K562 (cell line): ENCODE measurements at regions not wholly inside any gene's neighbourhood (a gene's known extent, or its start where the extent isn't known, plus 50 kb on each side); places are given as distances from the start of the nearest gene placed in this dataset.
A peak's percentile ranks its signal among the peaks of the same experiment; 100 is the strongest.

Source experiments
- ATAC-seq: fragments of 200-7000 bp; cut with Tn5 transposase; 3 replicates; pipeline ENCODE4 v1.9.1; 2020; ENCODE audit warnings: moderate library complexity
- BruUV-seq: library from RNA; stranded (reverse); fragments of 400-500 nt; replicated peaks from 2 replicates; lab custom pipeline; 2021; lab: Mats Ljungman, UMichigan
- CTCF ChIA-PET: fragments of 300-600 bp; formaldehyde crosslinking; extraction: SDS; loops from one replicate; lab custom pipeline; 2021; ENCODE audit warnings: low intra/inter-chr PET ratio; lab: Yijun Ruan, JAX
- POLR2A ChIA-PET: fragments of 300-600, 350-650 bp; sonication (Branson Sonifier 250); formaldehyde crosslinking; extraction: SDS; loops from one replicate; lab custom pipeline; 2021; ENCODE audit warnings: antibody characterized with exemption, inconsistent platforms; lab: Yijun Ruan, JAX
- DNase-seq, 4 experiments: peaks; one replicate each; pipeline versions ENCODE4 v3.0.0 to v3.0.0-alpha.2; 2011 to 2018; ENCODE audit warnings: low spot score in 3 of 4, mixed read lengths in 3 of 4; ENCODE audit errors: extremely low read depth in 1 of 4
- FAIRE-seq: peaks from 2 replicates; lab custom pipeline; 2011; peaks lifted over from hg19 to GRCh38; lab: Jason Lieb, UNC
- H2AFZ ChIP-seq: 2 replicates; pipeline ENCODE4 v1.6.0; 2011; ENCODE audit warnings: low read depth, low read length, control low read depth, inconsistent platforms
- H3K27ac ChIP-seq: fragments of 200-600 bp; 3 replicates; pipeline ENCODE4 v1.8.0; 2011; ENCODE audit warnings: low read depth, mild to moderate bottlenecking, control low read depth, inconsistent platforms, low read length, moderate library complexity, mixed read lengths; ENCODE audit errors: extremely low read depth
- H3K27me3 ChIP-seq, 2 experiments: fragments of 300-600 bp in 1 of 2; 2 replicates in 1 of 2; 3 replicates in 1 of 2; pipeline versions ENCODE4 v1.6.0 to v1.8.0; 2011; ENCODE audit warnings: inconsistent platforms in 2 of 2, low read length in 2 of 2, mild to moderate bottlenecking in 1 of 2, mixed read lengths in 1 of 2, moderate library complexity in 1 of 2; ENCODE audit not compliant: control insufficient read depth in 2 of 2, insufficient read depth in 2 of 2
- H3K36me3 ChIP-seq: fragments of 300-600 bp; 3 replicates; pipeline ENCODE4 v1.8.0; 2011; ENCODE audit warnings: mild to moderate bottlenecking, low read length, inconsistent platforms; ENCODE audit not compliant: control insufficient read depth, insufficient read depth
- H3K4me1 ChIP-seq, 2 experiments: fragments of 200-600 bp in 1 of 2; replicated peaks in 1 of 2; 2 replicates in 1 of 2; 3 replicates in 1 of 2; pipeline versions ENCODE4 v1.5.1 to v1.8.0; 2011; ENCODE audit warnings: inconsistent platforms in 2 of 2, low read length in 2 of 2, mild to moderate bottlenecking in 1 of 2, mixed read lengths in 1 of 2, moderate library complexity in 1 of 2; ENCODE audit not compliant: control insufficient read depth in 2 of 2, insufficient read depth in 2 of 2
- H3K4me2 ChIP-seq: 2 replicates; pipeline ENCODE4 v1.6.1; 2011; ENCODE audit warnings: low read length, control low read depth, inconsistent platforms, mixed read lengths; ENCODE audit not compliant: insufficient read depth
- H3K4me3 ChIP-seq: fragments of 200-600 bp; sonication (generic), shearing (Covaris generic); 2 replicates; pipeline ENCODE4 v1.5.1; 2016; ENCODE audit warnings: control low read depth, inconsistent platforms
- H3K79me2 ChIP-seq: fragments of 200-600 bp; 3 replicates; pipeline ENCODE4 v1.8.0; 2011; ENCODE audit warnings: low read length, inconsistent platforms; ENCODE audit not compliant: control insufficient read depth, insufficient read depth
- H3K9ac ChIP-seq, 2 experiments: 2 replicates each; pipeline versions ENCODE4 v1.6.0 to v1.6.1; 2011; ENCODE audit warnings: low read depth in 2 of 2, low read length in 2 of 2, control low read depth in 1 of 2, inconsistent platforms in 1 of 2, mild to moderate bottlenecking in 1 of 2, mixed read lengths in 1 of 2; ENCODE audit not compliant: insufficient read depth in 1 of 2
- H3K9me1 ChIP-seq: one replicate; pipeline ENCODE4 v1.6.0; 2011; ENCODE audit warnings: inconsistent platforms, mild to moderate bottlenecking, low read length, moderate library complexity; ENCODE audit not compliant: control insufficient read depth, insufficient read depth
- H3K9me3 ChIP-seq: replicated peaks from 2 replicates; pipeline ENCODE4 v1.5.1; 2011; ENCODE audit warnings: low read depth, low read length, inconsistent platforms; ENCODE audit not compliant: control insufficient read depth, insufficient read depth
- H4K20me1 ChIP-seq: replicated peaks from 2 replicates; pipeline ENCODE4 v1.6.1; 2011; ENCODE audit warnings: low read length, inconsistent platforms, mixed read lengths; ENCODE audit not compliant: control insufficient read depth, insufficient read depth
- CEBPB ChIP-seq: fragments of 450-650 bp; IDR thresholded peaks from 2 replicates; pipeline ENCODE4 v1.6.1; 2016; ENCODE audit warnings: missing genetic modification characterization, missing compliant biosample characterization
- ETV1 ChIP-seq: fragments of 450-650 bp; conservative IDR thresholded peaks from 2 replicates; pipeline ENCODE4 v1.6.1; 2016; ENCODE audit warnings: missing genetic modification characterization, control low read depth, low read depth, missing compliant biosample characterization
- WGBS: fragments of 100-300 bp; shearing (Covaris generic); methylation state at CpG from one replicate; pipeline ENCODE4 v1.1.6; 2016; ENCODE audit warnings: low coverage, mixed read lengths; ENCODE audit not compliant: insufficient coverage; ENCODE audit errors: missing lambda C conversion rate; 5-methylcytosine and 5-hydroxymethylcytosine counted together
- in situ Hi-C: fragments of 300-500 bp; cut with MboI; formaldehyde crosslinking; loops from 4 replicates; pipeline ENCODE4 v1.15.0; 2018; ENCODE audit warnings: inconsistent platforms, mixed read lengths
- intact Hi-C: fragments of 100-400 bp; cut with micrococcal nuclease; formaldehyde crosslinking; loops from 2 replicates; pipeline ENCODE4 v1.14.2; 2022
- TF ChIP-seq, protein P1 (sequence below): fragments of 450-650 bp; IDR thresholded peaks from 2 replicates; pipeline ENCODE4 v1.6.1; 2014; ENCODE audit warnings: low read depth, mild to moderate bottlenecking, moderate library complexity, borderline replicate concordance
- TF ChIP-seq, protein P2 (sequence below), 2 experiments: fragments of 450-650 bp in 1 of 2; sonication (generic) in 1 of 2; formaldehyde crosslinking in 1 of 2; IDR thresholded peaks in 1 of 2; conservative IDR thresholded peaks in 1 of 2; 2 replicates each; pipeline versions ENCODE4 v1.6.1 to v1.8.1; 2016 to 2023; ENCODE audit warnings: mild to moderate bottlenecking in 2 of 2, moderate library complexity in 2 of 2, inconsistent platforms in 1 of 2, missing genetic modification reagents in 1 of 2

DNA sequence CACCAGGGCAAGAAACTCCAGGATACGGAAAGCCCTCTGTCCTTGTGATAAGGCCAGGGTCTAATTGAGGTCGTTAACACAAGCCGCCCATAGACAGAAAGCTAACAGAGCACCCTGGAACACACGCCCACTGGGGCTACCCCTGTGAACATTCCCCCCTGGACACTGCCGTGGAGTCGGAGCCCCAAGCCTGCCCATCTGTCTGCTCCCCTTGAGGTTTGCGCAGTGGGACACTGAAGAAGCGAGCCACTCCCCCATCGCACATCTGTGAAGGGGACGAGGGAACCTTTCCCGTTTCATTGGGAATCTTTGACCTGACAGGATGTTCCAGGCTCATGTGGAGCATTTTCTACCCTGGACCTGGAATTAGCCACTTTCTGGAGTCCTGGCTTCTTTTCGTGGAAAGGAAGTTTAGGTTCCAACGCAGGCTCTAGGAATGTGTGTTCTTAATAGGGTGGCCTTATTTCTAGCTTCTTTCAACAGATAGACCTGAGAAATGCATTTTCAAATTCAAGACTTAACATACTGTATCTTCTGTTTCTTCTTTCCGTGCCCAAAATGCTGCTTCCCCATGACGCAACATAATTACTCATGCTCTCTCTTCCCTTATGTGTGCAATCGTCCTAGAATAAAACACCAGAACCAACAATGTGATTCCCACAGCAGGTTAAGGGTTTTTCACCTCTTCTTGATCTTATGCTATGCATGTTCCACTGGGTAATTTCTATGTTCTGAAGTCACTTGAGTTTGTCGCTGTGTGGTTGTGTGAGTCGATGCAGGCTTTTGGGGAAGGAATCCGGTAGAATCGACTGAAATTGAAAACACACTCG is 161.1 kb downstream of the ERMARD start:
- TF ChIP-seq, protein P1, sequence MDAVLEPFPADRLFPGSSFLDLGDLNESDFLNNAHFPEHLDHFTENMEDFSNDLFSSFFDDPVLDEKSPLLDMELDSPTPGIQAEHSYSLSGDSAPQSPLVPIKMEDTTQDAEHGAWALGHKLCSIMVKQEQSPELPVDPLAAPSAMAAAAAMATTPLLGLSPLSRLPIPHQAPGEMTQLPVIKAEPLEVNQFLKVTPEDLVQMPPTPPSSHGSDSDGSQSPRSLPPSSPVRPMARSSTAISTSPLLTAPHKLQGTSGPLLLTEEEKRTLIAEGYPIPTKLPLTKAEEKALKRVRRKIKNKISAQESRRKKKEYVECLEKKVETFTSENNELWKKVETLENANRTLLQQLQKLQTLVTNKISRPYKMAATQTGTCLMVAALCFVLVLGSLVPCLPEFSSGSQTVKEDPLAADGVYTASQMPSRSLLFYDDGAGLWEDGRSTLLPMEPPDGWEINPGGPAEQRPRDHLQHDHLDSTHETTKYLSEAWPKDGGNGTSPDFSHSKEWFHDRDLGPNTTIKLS = no peak
- TF ChIP-seq, protein P2, sequence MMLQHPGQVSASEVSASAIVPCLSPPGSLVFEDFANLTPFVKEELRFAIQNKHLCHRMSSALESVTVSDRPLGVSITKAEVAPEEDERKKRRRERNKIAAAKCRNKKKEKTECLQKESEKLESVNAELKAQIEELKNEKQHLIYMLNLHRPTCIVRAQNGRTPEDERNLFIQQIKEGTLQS (IDR thresholded peaks at IDR 0.05) = peak; percentile 34; the same call in 1 of the 2 replicates
- TF ChIP-seq, protein P2 (CRISPR knock-in tag; conservative IDR thresholded peaks at IDR 0.05) = no peak
- peak; percentile 37 for TF ChIP-seq CEBPB (tag)
- TF ChIP-seq ETV1 (tag) = no peak
- Histone ChIP-seq H3K9me1 (no peaks in the 10 kb centered on the region), H3K4me3 (no peak overlapping the region), H3K4me1 (peaks cover 0 to 6% of the 10 kb centered on the region in 2 experiments; a peak in 1 of 5 replicates), H3K9me3 (no peaks in the 10 kb centered on the region; the same call in 1 of the 2 replicates), H4K20me1 (no peaks in the 10 kb centered on the region), H3K27ac (no peak overlapping the region), H3K9ac (no peak overlapping the region), H3K27me3 (peaks cover 22 to 60% of the 10 kb centered on the region in 2 experiments; a peak in 4 of 5 replicates), H2AFZ (no peak overlapping the region), H3K79me2 (no peaks in the 10 kb centered on the region), H3K36me3 (no peaks in the 10 kb centered on the region), H3K4me2 (no peak overlapping the region)
- CTCF ChIA-PET = no interaction called here
- POLR2A ChIA-PET = interaction anchor here (0.6 kb wide), 1 partner anchor 14 kb away, joined by 3 read pairs; no protein-coding TSS in a partner anchor
- FAIRE-seq = no peak
- intact Hi-C loops (no loop called here), in situ Hi-C loops (no loop called here)
- ATAC-seq = no peak
- 5% methylated on average over 21 of the region's 21 CpGs for WGBS
- DNase-seq = no peak
- BruUV-seq = no TSS peak
